Panc1 (cell line): ENCODE measurements at regions not wholly inside any gene's neighbourhood (a gene's known extent, or its start where the extent isn't known, plus 50 kb on each side); places are given as distances from the start of the nearest gene placed in this dataset.

ENCODE experiments used
- ATAC-seq: fragments of 200-7000 bp; cut with Tn5 transposase; 2 replicates; pipeline ENCODE4 v1.9.1; 2020; ENCODE audit warnings: mild to moderate bottlenecking, moderate library complexity
- BruUV-seq: library from RNA; stranded (reverse); fragments of 400-500 nt; replicated peaks from 2 replicates; lab custom pipeline; 2021; lab: Mats Ljungman, UMichigan
- CTCF ChIA-PET: fragments of 300-600 bp; sonication (Branson Sonifier 250); formaldehyde crosslinking; loops from one replicate; lab custom pipeline; 2022; ENCODE audit warnings: antibody characterized with exemption; lab: Charles Lee
- POLR2A ChIA-PET: fragments of 300-600 bp; sonication (Branson Sonifier 250); formaldehyde crosslinking; loops from one replicate; lab custom pipeline; 2022; ENCODE audit warnings: antibody characterized with exemption; lab: Charles Lee
- DNase-seq: peaks from one replicate; pipeline ENCODE4 v3.0.0-alpha.2; 2010; ENCODE audit warnings: low read depth, low spot score
- H3K27ac ChIP-seq: 2 replicates; pipeline ENCODE4 v1.5.1; 2011; ENCODE audit warnings: mild to moderate bottlenecking, low read length, inconsistent platforms
- H3K27me3 ChIP-seq: fragments of 200-500 bp; sonication (Bioruptor generic); 2 replicates; pipeline ENCODE4 v1.6.0; 2014; ENCODE audit warnings: low read length, inconsistent platforms; ENCODE audit not compliant: control insufficient read depth, insufficient read depth
- H3K36me3 ChIP-seq: fragments of 200-500 bp; sonication (Bioruptor generic); 2 replicates; pipeline ENCODE4 v1.5.1; 2014; ENCODE audit warnings: inconsistent platforms, mild to moderate bottlenecking, low read length, moderate library complexity; ENCODE audit not compliant: control insufficient read depth, insufficient read depth
- H3K4me1 ChIP-seq: 2 replicates; pipeline ENCODE4 v1.5.1; 2011; ENCODE audit warnings: inconsistent platforms, mild to moderate bottlenecking, low read length, moderate library complexity; ENCODE audit not compliant: control insufficient read depth, insufficient read depth
- H3K4me3 ChIP-seq, 2 experiments: 2 replicates each; pipeline ENCODE4 v1.5.1; 2011 to 2012; ENCODE audit warnings: low read depth in 2 of 2, low read length in 2 of 2, mild to moderate bottlenecking in 2 of 2, inconsistent platforms in 1 of 2, moderate library complexity in 1 of 2
- H3K9me3 ChIP-seq: fragments of 200-500 bp; sonication (Bioruptor generic); 2 replicates; pipeline ENCODE4 v1.5.1; 2014; ENCODE audit warnings: low read depth, mild to moderate bottlenecking, inconsistent platforms, low read length, moderate library complexity; ENCODE audit not compliant: control insufficient read depth, insufficient read depth
- POLR2AphosphoS5 ChIP-seq: IDR thresholded peaks from 2 replicates; pipeline ENCODE4 v1.6.1; 2012; ENCODE audit warnings: mild to moderate bottlenecking, low read depth, low read length, moderate library complexity
- SIN3A ChIP-seq: IDR thresholded peaks from 2 replicates; pipeline ENCODE4 v1.6.1; 2012; ENCODE audit warnings: low read depth, mild to moderate bottlenecking, low read length, moderate library complexity, borderline replicate concordance; ENCODE audit not compliant: insufficient read depth
- TCF7L2 ChIP-seq: IDR thresholded peaks from 2 replicates; pipeline ENCODE4 v1.6.1; 2011; ENCODE audit warnings: mild to moderate bottlenecking, low read depth, low read length, inconsistent platforms
- in situ Hi-C: cut with HindIII; loops from 2 replicates; pipeline ENCODE4 v1.10.0; 2016; ENCODE audit warnings: low sequenced_read_pairs, low pct_unique_long_range_greater_than_20kb
- intact Hi-C: fragments of 100-400 bp; cut with micrococcal nuclease; formaldehyde crosslinking; loops from one replicate; pipeline ENCODE4 v1.10.0; 2022; ENCODE audit not compliant: unreplicated experiment
- TF ChIP-seq, protein P1 (sequence below), 2 experiments: IDR thresholded peaks; 2 replicates each; pipeline ENCODE4 v1.6.1; 2011 to 2012; ENCODE audit warnings: low read depth in 2 of 2, control low read depth in 1 of 2, low read length in 1 of 2, mild to moderate bottlenecking in 1 of 2, moderate library complexity in 1 of 2; ENCODE audit not compliant: insufficient read depth in 1 of 2
- TF ChIP-seq, protein P2 (sequence below): fragments of 450-650 bp; IDR thresholded peaks from 2 replicates; pipeline ENCODE4 v1.5.1; 2017; ENCODE audit warnings: mild to moderate bottlenecking

DNA sequence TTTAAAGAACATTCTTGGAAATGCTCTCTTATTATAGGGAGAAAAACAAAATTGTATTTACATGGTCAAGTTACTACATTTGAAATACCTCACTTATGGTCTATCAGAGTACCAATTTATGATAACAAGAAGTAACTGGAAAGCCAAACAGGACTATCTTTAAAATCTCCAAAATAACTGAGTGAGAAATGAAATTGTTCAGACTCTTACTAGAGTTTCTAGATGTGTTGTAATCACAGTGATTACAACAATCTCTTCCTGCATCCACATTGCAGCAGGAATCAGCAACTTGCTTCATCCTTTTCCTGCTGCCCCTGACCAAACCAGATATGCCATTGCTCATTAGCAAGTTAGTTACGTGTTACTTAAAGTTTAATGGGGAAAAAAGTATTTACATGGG, 245.2 kb upstream of the SMIM31 start:
- no peaks in the 10 kb centered on the region for H3K9me3 ChIP-seq
- intact Hi-C loops (no loop called here), in situ Hi-C loops (no loop called here)
- TF ChIP-seq, protein P1, sequence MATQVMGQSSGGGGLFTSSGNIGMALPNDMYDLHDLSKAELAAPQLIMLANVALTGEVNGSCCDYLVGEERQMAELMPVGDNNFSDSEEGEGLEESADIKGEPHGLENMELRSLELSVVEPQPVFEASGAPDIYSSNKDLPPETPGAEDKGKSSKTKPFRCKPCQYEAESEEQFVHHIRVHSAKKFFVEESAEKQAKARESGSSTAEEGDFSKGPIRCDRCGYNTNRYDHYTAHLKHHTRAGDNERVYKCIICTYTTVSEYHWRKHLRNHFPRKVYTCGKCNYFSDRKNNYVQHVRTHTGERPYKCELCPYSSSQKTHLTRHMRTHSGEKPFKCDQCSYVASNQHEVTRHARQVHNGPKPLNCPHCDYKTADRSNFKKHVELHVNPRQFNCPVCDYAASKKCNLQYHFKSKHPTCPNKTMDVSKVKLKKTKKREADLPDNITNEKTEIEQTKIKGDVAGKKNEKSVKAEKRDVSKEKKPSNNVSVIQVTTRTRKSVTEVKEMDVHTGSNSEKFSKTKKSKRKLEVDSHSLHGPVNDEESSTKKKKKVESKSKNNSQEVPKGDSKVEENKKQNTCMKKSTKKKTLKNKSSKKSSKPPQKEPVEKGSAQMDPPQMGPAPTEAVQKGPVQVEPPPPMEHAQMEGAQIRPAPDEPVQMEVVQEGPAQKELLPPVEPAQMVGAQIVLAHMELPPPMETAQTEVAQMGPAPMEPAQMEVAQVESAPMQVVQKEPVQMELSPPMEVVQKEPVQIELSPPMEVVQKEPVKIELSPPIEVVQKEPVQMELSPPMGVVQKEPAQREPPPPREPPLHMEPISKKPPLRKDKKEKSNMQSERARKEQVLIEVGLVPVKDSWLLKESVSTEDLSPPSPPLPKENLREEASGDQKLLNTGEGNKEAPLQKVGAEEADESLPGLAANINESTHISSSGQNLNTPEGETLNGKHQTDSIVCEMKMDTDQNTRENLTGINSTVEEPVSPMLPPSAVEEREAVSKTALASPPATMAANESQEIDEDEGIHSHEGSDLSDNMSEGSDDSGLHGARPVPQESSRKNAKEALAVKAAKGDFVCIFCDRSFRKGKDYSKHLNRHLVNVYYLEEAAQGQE (IDR thresholded peaks at IDR 0.05; ENCODE audit: insufficient read depth in 1 of 2, low read depth in 2 of 2, low read length in 1 of 2): no peak
- TF ChIP-seq, protein P2, sequence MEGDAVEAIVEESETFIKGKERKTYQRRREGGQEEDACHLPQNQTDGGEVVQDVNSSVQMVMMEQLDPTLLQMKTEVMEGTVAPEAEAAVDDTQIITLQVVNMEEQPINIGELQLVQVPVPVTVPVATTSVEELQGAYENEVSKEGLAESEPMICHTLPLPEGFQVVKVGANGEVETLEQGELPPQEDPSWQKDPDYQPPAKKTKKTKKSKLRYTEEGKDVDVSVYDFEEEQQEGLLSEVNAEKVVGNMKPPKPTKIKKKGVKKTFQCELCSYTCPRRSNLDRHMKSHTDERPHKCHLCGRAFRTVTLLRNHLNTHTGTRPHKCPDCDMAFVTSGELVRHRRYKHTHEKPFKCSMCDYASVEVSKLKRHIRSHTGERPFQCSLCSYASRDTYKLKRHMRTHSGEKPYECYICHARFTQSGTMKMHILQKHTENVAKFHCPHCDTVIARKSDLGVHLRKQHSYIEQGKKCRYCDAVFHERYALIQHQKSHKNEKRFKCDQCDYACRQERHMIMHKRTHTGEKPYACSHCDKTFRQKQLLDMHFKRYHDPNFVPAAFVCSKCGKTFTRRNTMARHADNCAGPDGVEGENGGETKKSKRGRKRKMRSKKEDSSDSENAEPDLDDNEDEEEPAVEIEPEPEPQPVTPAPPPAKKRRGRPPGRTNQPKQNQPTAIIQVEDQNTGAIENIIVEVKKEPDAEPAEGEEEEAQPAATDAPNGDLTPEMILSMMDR: no peak
- no peak for TF ChIP-seq TCF7L2
- TF ChIP-seq POLR2AphosphoS5: no peak
- no peak for TF ChIP-seq SIN3A
- H3K36me3 ChIP-seq: no peaks in the 10 kb centered on the region
- no peak overlapping the region for H3K27ac ChIP-seq
- no TSS peak for BruUV-seq
- no peaks in the 10 kb centered on the region for H3K4me1 ChIP-seq
- POLR2A ChIA-PET: no interaction called here
- DNase-seq: no peak
- CTCF ChIA-PET: no interaction called here
- no peaks in the 10 kb centered on the region for H3K27me3 ChIP-seq
- no peak overlapping the region for H3K4me3 ChIP-seq
- ATAC-seq: no peak

DNA sequence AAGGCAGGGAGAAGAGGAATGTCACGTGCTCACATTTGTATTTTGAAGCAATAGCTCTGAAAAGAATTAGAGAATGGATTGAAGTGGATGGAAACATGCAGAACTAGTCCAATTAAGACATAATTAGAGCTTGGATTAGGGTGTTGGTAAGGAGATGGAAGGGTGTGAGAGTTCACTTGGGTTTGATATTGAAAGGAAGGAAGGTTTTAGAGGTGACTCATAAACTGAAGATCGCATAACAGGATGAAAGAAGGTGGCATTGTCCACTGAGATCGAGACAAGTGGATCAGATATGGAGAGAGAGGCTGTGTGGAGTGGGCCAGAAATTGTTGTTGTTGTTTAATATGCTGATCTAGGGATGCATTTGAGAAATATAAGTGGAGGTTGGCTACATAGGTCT, 244.0 kb upstream of the SMIM31 start:
- ChIA-PET POLR2A (no interaction called here), CTCF (no interaction called here)
- in situ Hi-C loops: no loop called here
- DNase-seq: no peak
- Histone ChIP-seq H3K36me3 (no peaks in the 10 kb centered on the region), H3K9me3 (no peaks in the 10 kb centered on the region), H3K27me3 (no peaks in the 10 kb centered on the region), H3K4me1 (no peaks in the 10 kb centered on the region), H3K4me3 (no peak overlapping the region), H3K27ac (no peak overlapping the region)
- intact Hi-C loops: no loop called here
- BruUV-seq: no TSS peak
- ATAC-seq: no peak
- TF ChIP-seq, protein P1 (IDR thresholded peaks at IDR 0.05; ENCODE audit: insufficient read depth in 1 of 2, low read depth in 2 of 2, low read length in 1 of 2): no peak
- TF ChIP-seq TCF7L2 (no peak), SIN3A (no peak), POLR2AphosphoS5 (no peak)
- TF ChIP-seq, protein P2: no peak
